Mesenchymal stem cell (in vitro differentiated cells and primary cell): ENCODE measurements at regions not wholly inside any gene's neighbourhood (a gene's known extent, or its start where the extent isn't known, plus 50 kb on each side); places are given as distances from the start of the nearest gene placed in this dataset.

ENCODE experiments used
- DNase-seq: peaks from one replicate; pipeline ENCODE4 v3.0.0-alpha.2; 2013
- H2AFZ ChIP-seq: one replicate; pipeline ENCODE4 v1.6.1; 2013; ENCODE audit warnings: low read depth, mild to moderate bottlenecking, control low read depth, inconsistent platforms, low read length, moderate library complexity
- H2AK5ac ChIP-seq: 2 replicates; pipeline ENCODE4 v1.6.1; 2013; ENCODE audit warnings: low read length, moderate library complexity, mild to moderate bottlenecking, inconsistent platforms; ENCODE audit not compliant: severe bottlenecking
- H2BK120ac ChIP-seq: one replicate; pipeline ENCODE4 v1.6.1; 2013; ENCODE audit warnings: low read depth, mild to moderate bottlenecking, inconsistent platforms, low read length, moderate library complexity
- H2BK12ac ChIP-seq, 2 experiments: one replicate each; pipeline ENCODE4 v1.6.1; 2013; ENCODE audit warnings: inconsistent platforms in 2 of 2, low read length in 2 of 2, mild to moderate bottlenecking in 2 of 2, moderate library complexity in 2 of 2, control low read depth in 1 of 2
- H2BK15ac ChIP-seq: one replicate; pipeline ENCODE4 v1.6.1; 2013; ENCODE audit warnings: mild to moderate bottlenecking, low read depth, inconsistent platforms; ENCODE audit not compliant: poor library complexity, severe bottlenecking
- H2BK5ac ChIP-seq: 2 replicates; pipeline ENCODE4 v1.6.1; 2013; ENCODE audit warnings: low read depth, mild to moderate bottlenecking, low read length, control low read depth, inconsistent platforms; ENCODE audit not compliant: poor library complexity, severe bottlenecking
- H3K14ac ChIP-seq, 2 experiments: one replicate each; pipeline ENCODE4 v1.6.1; 2013; ENCODE audit warnings: inconsistent platforms in 2 of 2, low read length in 2 of 2, control low read depth in 1 of 2, mild to moderate bottlenecking in 1 of 2, moderate library complexity in 1 of 2
- H3K18ac ChIP-seq, 2 experiments: one replicate each; pipeline ENCODE4 v1.6.1; 2013; ENCODE audit warnings: inconsistent platforms in 2 of 2, low read length in 2 of 2, control low read depth in 1 of 2, low read depth in 1 of 2, mild to moderate bottlenecking in 1 of 2
- H3K23ac ChIP-seq, 2 experiments: one replicate each; pipeline ENCODE4 v1.6.1; 2013; ENCODE audit warnings: inconsistent platforms in 2 of 2, low read length in 2 of 2, mild to moderate bottlenecking in 2 of 2, moderate library complexity in 2 of 2, control low read depth in 1 of 2
- H3K27ac ChIP-seq: 2 replicates; pipeline ENCODE4 v1.5.1; 2013; ENCODE audit warnings: mild to moderate bottlenecking, moderate library complexity, low read length, control low read depth, inconsistent platforms; ENCODE audit not compliant: poor library complexity, severe bottlenecking
- H3K27me3 ChIP-seq, 2 experiments: 2 replicates each; pipeline versions ENCODE4 v1.6.1 to v1.7.0; 2013; ENCODE audit warnings: low read length in 2 of 2, mild to moderate bottlenecking in 2 of 2, moderate library complexity in 2 of 2, control low read depth in 1 of 2, inconsistent platforms in 1 of 2; ENCODE audit not compliant: control insufficient read depth in 1 of 2, insufficient read depth in 1 of 2
- H3K36me3 ChIP-seq, 2 experiments: 2 replicates each; pipeline versions ENCODE4 v1.6.1 to v1.7.0; 2013; ENCODE audit warnings: low read length in 2 of 2, control low read depth in 1 of 2, inconsistent platforms in 1 of 2, low read depth in 1 of 2, mild to moderate bottlenecking in 1 of 2; ENCODE audit not compliant: insufficient read depth in 2 of 2, control insufficient read depth in 1 of 2
- H3K4ac ChIP-seq, 2 experiments: one replicate each; pipeline ENCODE4 v1.6.1; 2013; ENCODE audit warnings: inconsistent platforms in 2 of 2, low read length in 2 of 2, mild to moderate bottlenecking in 2 of 2, moderate library complexity in 2 of 2, control low read depth in 1 of 2, low read depth in 1 of 2
- H3K4me1 ChIP-seq: 2 replicates; pipeline ENCODE4 v1.6.1; 2013; ENCODE audit warnings: low read depth, low read length, control low read depth; ENCODE audit not compliant: control insufficient read depth, insufficient read depth
- H3K4me2 ChIP-seq: 2 replicates; pipeline ENCODE4 v1.6.1; 2013; ENCODE audit warnings: low read length, mild to moderate bottlenecking, inconsistent platforms; ENCODE audit not compliant: poor library complexity, severe bottlenecking
- H3K4me3 ChIP-seq, 2 experiments: 2 replicates each; pipeline versions ENCODE4 v1.5.1 to v1.7.0; 2013; ENCODE audit warnings: low read length in 2 of 2, mild to moderate bottlenecking in 2 of 2, control low read depth in 1 of 2, low read depth in 1 of 2; ENCODE audit not compliant: insufficient read depth in 1 of 2
- H3K79me1 ChIP-seq: replicated peaks from 2 replicates; pipeline ENCODE4 v1.6.1; 2013; ENCODE audit warnings: mild to moderate bottlenecking, control low read depth, low read length, inconsistent platforms; ENCODE audit not compliant: poor library complexity, severe bottlenecking
- H3K9ac ChIP-seq: 2 replicates; pipeline ENCODE4 v1.7.0; 2013; ENCODE audit warnings: mild to moderate bottlenecking, low read length, moderate library complexity
- H3K9me3 ChIP-seq: 2 replicates; pipeline ENCODE4 v1.7.0; 2013; ENCODE audit warnings: mild to moderate bottlenecking, low read length; ENCODE audit not compliant: control insufficient read depth
- H4K8ac ChIP-seq: one replicate; pipeline ENCODE4 v1.6.1; 2013; ENCODE audit warnings: inconsistent platforms, mild to moderate bottlenecking, low read length, moderate library complexity
- H4K91ac ChIP-seq: one replicate; pipeline ENCODE4 v1.6.1; 2013; ENCODE audit warnings: mild to moderate bottlenecking, low read length, inconsistent platforms
- WGBS: methylation state at CpG from one replicate; pipeline ENCODE4 v1.1.7; 2013; ENCODE audit warnings: mixed read lengths; 5-methylcytosine and 5-hydroxymethylcytosine counted together

GRCh38 chr2:173648816-173649215, 294.1 kb downstream of the CDCA7 start:
- no peaks in the 10 kb centered on the region for H3K9me3 ChIP-seq
- no peaks in the 10 kb centered on the region for H3K27me3 ChIP-seq
- H2BK120ac ChIP-seq: no peak overlapping the region
- H3K4ac ChIP-seq: no peak overlapping the region
- no peak overlapping the region for H2BK5ac ChIP-seq
- H2BK15ac ChIP-seq: no peak overlapping the region
- H3K79me1 ChIP-seq: no peaks in the 10 kb centered on the region
- 100% methylated on average over 1 of the region's 2 CpGs for WGBS
- H2AFZ ChIP-seq: no peak overlapping the region
- no peaks in the 10 kb centered on the region for H3K36me3 ChIP-seq
- H3K27ac ChIP-seq: no peak overlapping the region
- H2AK5ac ChIP-seq: no peak overlapping the region
- H3K9ac ChIP-seq: no peak overlapping the region
- no peak overlapping the region for H3K18ac ChIP-seq
- H3K4me2 ChIP-seq: no peak overlapping the region
- no peak overlapping the region for H4K91ac ChIP-seq
- no peak overlapping the region for H3K4me3 ChIP-seq
- H3K14ac ChIP-seq: no peak overlapping the region
- DNase-seq: no peak
- H2BK12ac ChIP-seq: no peak overlapping the region
- H3K4me1 ChIP-seq: peaks cover under 1% of the 10 kb centered on the region
- H3K23ac ChIP-seq: no peak overlapping the region
- no peak overlapping the region for H4K8ac ChIP-seq

DNA sequence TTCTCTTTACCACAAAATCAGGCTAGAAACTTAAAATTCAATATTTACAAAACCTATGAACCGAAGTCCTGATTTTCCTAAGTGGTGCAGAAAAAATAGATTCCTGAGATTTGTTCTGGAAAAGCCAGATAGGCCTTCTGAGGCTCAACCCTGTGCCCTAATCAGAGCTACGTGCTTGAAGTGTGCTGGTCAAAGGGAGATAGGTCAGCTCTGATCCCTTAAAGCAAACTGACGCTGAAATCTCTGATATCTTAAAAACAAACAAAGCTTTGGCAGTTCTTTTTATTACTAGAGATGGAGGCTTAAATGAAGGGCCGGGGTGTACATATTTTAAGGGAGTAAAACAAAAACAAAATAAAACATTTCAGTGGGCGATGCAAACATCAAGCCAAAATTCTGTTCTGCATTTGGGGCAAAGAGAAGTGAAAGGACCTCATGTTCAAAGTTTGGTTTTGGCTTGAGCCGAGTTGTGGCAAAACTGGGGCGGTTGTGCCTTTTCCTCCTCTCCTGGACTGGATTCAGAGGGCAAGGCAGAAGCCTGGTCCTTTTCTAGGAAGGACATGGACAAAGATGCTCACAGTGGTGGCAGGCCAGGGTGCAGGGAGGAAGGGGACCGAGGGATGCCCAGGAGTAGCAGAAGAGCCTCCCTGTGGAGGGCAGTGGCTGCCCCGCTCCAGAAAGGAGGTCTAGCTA, 295.0 kb downstream of the CDCA7 start:
- Histone ChIP-seq H3K4me3 (peak overlapping the region in 1 of 2 experiments; percentile 32), H2BK120ac (no peak overlapping the region)
- no peak for DNase-seq

DNA sequence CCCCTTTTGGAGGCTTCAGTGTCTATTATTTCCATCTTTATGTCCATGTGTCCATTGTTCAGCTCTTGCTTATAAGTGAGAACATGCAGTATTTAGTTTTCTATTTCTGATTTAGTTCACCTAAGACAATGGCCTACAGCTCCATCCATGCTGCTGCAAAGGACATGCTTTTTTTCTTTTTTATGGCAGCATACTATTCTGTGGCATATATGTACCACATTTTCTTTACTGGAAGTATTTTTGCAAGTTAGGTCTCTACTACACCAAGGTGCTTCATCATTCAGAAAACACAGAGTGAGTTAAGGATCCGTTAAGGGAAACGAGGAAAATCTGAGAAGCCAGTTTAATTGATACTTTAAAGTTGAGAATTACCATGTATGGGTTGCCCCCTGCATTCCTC, 297.2 kb downstream of the CDCA7 start:
- no peak overlapping the region for H2BK5ac ChIP-seq
- no peak overlapping the region for H4K91ac ChIP-seq
- peak overlapping the region; percentile 85 for H3K27ac ChIP-seq
- no peak for DNase-seq
- no peak overlapping the region for H2BK12ac ChIP-seq
- no peak overlapping the region for H3K4ac ChIP-seq
- no peak overlapping the region for H3K4me3 ChIP-seq
- H3K9me3 ChIP-seq: no peaks in the 10 kb centered on the region
- H3K23ac ChIP-seq: no peak overlapping the region
- H2AFZ ChIP-seq: no peak overlapping the region
- H3K14ac ChIP-seq: no peak overlapping the region
- H3K18ac ChIP-seq: no peak overlapping the region
- H3K79me1 ChIP-seq: no peaks in the 10 kb centered on the region
- no peak overlapping the region for H2BK15ac ChIP-seq
- H2BK120ac ChIP-seq: no peak overlapping the region
- peaks cover 5% of the 10 kb centered on the region for H3K4me1 ChIP-seq
- H2AK5ac ChIP-seq: no peak overlapping the region
- H3K9ac ChIP-seq: peak overlapping the region; percentile 78
- no peak overlapping the region for H3K4me2 ChIP-seq
- no peaks in the 10 kb centered on the region for H3K36me3 ChIP-seq
- no peaks in the 10 kb centered on the region for H3K27me3 ChIP-seq
- no CpG with 5 or more reads among the region's 2 CpGs for WGBS
- no peak overlapping the region for H4K8ac ChIP-seq

More for the DNA sequence above, 295.0 kb downstream of the CDCA7 start:
- no peaks in the 10 kb centered on the region for H3K79me1 ChIP-seq
- H3K4ac ChIP-seq: no peak overlapping the region
- H2BK12ac ChIP-seq: no peak overlapping the region
- no peaks in the 10 kb centered on the region for H3K27me3 ChIP-seq
- H3K4me1 ChIP-seq: peaks cover 5% of the 10 kb centered on the region
- no peak overlapping the region for H3K23ac ChIP-seq
- peak overlapping the region; percentile 29 for H3K9ac ChIP-seq
- no peak overlapping the region for H3K27ac ChIP-seq
- no peak overlapping the region for H2AK5ac ChIP-seq
- H4K8ac ChIP-seq: peak overlapping the region; percentile 24
- no peak overlapping the region for H2BK15ac ChIP-seq
- no peak overlapping the region for H2AFZ ChIP-seq
- 92% methylated on average over 7 of the region's 9 CpGs for WGBS
- H3K4me2 ChIP-seq: no peak overlapping the region
- H3K18ac ChIP-seq: no peak overlapping the region
- peak overlapping the region; percentile 67 for H4K91ac ChIP-seq
- H3K14ac ChIP-seq: no peak overlapping the region
- H2BK5ac ChIP-seq: no peak overlapping the region
- H3K9me3 ChIP-seq: no peaks in the 10 kb centered on the region
- H3K36me3 ChIP-seq: no peaks in the 10 kb centered on the region

DNA sequence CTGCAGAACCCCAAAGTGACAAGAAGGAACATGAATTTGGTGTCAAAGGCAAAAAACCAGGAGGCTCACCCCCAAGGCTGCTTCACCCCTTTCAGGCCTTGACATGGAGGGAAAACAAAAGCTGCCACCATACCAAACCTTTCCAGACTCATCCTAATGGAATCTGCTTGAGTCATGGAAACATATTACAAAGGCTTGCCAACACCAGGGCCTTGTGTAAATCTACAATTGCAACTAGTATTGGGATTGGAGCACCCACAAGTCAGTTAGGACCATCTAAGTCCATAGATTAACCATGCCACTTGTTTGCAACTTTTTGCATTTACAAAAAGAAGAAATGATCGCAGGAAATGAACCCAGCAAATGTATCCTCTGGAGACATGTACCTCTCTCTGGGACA, 297.6 kb downstream of the CDCA7 start:
- Histone ChIP-seq H3K18ac (no peak overlapping the region), H3K36me3 (no peaks in the 10 kb centered on the region), H2BK12ac (no peak overlapping the region), H3K4ac (peak overlapping the region in 1 of 2 experiments; percentile 27), H3K9ac (peak overlapping the region; percentile 78), H3K4me2 (no peak overlapping the region), H3K79me1 (no peaks in the 10 kb centered on the region), H2AK5ac (no peak overlapping the region), H3K27me3 (no peaks in the 10 kb centered on the region), H3K4me3 (no peak overlapping the region), H2AFZ (no peak overlapping the region), H2BK15ac (no peak overlapping the region), H3K27ac (peak overlapping the region; percentile 85), H2BK120ac (no peak overlapping the region), H4K8ac (no peak overlapping the region), H3K14ac (no peak overlapping the region), H3K9me3 (no peaks in the 10 kb centered on the region), H3K23ac (no peak overlapping the region), H3K4me1 (peaks cover 5% of the 10 kb centered on the region), H2BK5ac (no peak overlapping the region), H4K91ac (no peak overlapping the region)
- no CpG with 5 or more reads among the region's 1 CpG for WGBS
- DNase-seq: peak; percentile 84
